Trophoblast cell (in vitro differentiated cells and primary cell): ENCODE measurements at regions not wholly inside any gene's neighbourhood (a gene's known extent, or its start where the extent isn't known, plus 50 kb on each side); places are given as distances from the start of the nearest gene placed in this dataset.

Source experiments
- DNase-seq, 2 donors: peaks; one replicate each; pipeline ENCODE4 v3.0.0-alpha.2; 2016
- H2AFZ ChIP-seq: 2 replicates; pipeline ENCODE4 v1.6.1; 2013; ENCODE audit warnings: low read length, moderate library complexity, mild to moderate bottlenecking; ENCODE audit not compliant: insufficient read depth, poor library complexity
- H2AK5ac ChIP-seq: 2 replicates; pipeline ENCODE4 v1.6.1; 2013; ENCODE audit warnings: mild to moderate bottlenecking, low read length
- H2BK120ac ChIP-seq: 2 replicates; pipeline ENCODE4 v1.6.1; 2013; ENCODE audit warnings: low read length, mild to moderate bottlenecking, moderate library complexity; ENCODE audit not compliant: insufficient read depth, poor library complexity
- H2BK12ac ChIP-seq: 2 replicates; pipeline ENCODE4 v1.6.1; 2013; ENCODE audit warnings: mild to moderate bottlenecking, low read length, moderate library complexity
- H2BK5ac ChIP-seq: 2 replicates; pipeline ENCODE4 v1.6.1; 2013; ENCODE audit warnings: low read length, low read depth, moderate library complexity, mild to moderate bottlenecking; ENCODE audit not compliant: poor library complexity
- H3K14ac ChIP-seq: 2 replicates; pipeline ENCODE4 v1.6.1; 2013; ENCODE audit warnings: mild to moderate bottlenecking, low read length
- H3K18ac ChIP-seq: 2 replicates; pipeline ENCODE4 v1.6.1; 2013; ENCODE audit warnings: mild to moderate bottlenecking, low read length
- H3K23ac ChIP-seq: 2 replicates; pipeline ENCODE4 v1.6.1; 2013; ENCODE audit warnings: low read length
- H3K27ac ChIP-seq: 2 replicates; pipeline ENCODE4 v1.5.1; 2013; ENCODE audit warnings: low read depth, mild to moderate bottlenecking, inconsistent platforms, low read length, moderate library complexity
- H3K27me3 ChIP-seq: 2 replicates; pipeline ENCODE4 v1.6.1; 2013; ENCODE audit warnings: inconsistent platforms, mild to moderate bottlenecking, low read length, moderate library complexity; ENCODE audit not compliant: insufficient read depth
- H3K36me3 ChIP-seq, 2 experiments: 1 replicate in 1 of 2; 2 replicates in 1 of 2; pipeline ENCODE4 v1.6.1; 2013; ENCODE audit warnings: low read length in 2 of 2, mild to moderate bottlenecking in 2 of 2, moderate library complexity in 1 of 2; ENCODE audit not compliant: insufficient read depth in 2 of 2, control insufficient read depth in 1 of 2
- H3K4ac ChIP-seq: 2 replicates; pipeline ENCODE4 v1.6.1; 2013; ENCODE audit warnings: low read depth, mild to moderate bottlenecking, low read length, moderate library complexity
- H3K4me1 ChIP-seq, 2 experiments: 1 replicate in 1 of 2; 2 replicates in 1 of 2; pipeline ENCODE4 v1.6.1; 2013; ENCODE audit warnings: low read length in 2 of 2, mild to moderate bottlenecking in 2 of 2, moderate library complexity in 1 of 2; ENCODE audit not compliant: insufficient read depth in 2 of 2, control insufficient read depth in 1 of 2
- H3K4me2 ChIP-seq: 2 replicates; pipeline ENCODE4 v1.6.1; 2013; ENCODE audit warnings: inconsistent platforms, mild to moderate bottlenecking, low read length, moderate library complexity
- H3K4me3 ChIP-seq: 2 replicates; pipeline ENCODE4 v1.5.1; 2013; ENCODE audit warnings: mild to moderate bottlenecking, low read depth, low read length, inconsistent platforms
- H3K79me1 ChIP-seq: one replicate; pipeline ENCODE4 v1.6.1; 2013; ENCODE audit warnings: low read length
- H3K79me2 ChIP-seq: 2 replicates; pipeline ENCODE4 v1.6.1; 2013; ENCODE audit warnings: low read length, mild to moderate bottlenecking; ENCODE audit not compliant: control insufficient read depth, insufficient read depth, poor library complexity
- H3K9ac ChIP-seq: 2 replicates; pipeline ENCODE4 v1.6.1; 2013; ENCODE audit warnings: mild to moderate bottlenecking, low read length
- H3K9me3 ChIP-seq: 2 replicates; pipeline ENCODE4 v1.6.1; 2013; ENCODE audit warnings: low read depth, mild to moderate bottlenecking, control low read depth, inconsistent platforms, low read length; ENCODE audit not compliant: insufficient read depth
- H4K12ac ChIP-seq: 2 replicates; pipeline ENCODE4 v1.6.1; 2013; ENCODE audit warnings: low read depth, mild to moderate bottlenecking, low read length, moderate library complexity
- H4K8ac ChIP-seq: 2 replicates; pipeline ENCODE4 v1.6.1; 2013; ENCODE audit warnings: low read depth, mild to moderate bottlenecking, low read length, moderate library complexity
- H4K91ac ChIP-seq: one replicate; pipeline ENCODE4 v1.6.1; 2013; ENCODE audit warnings: low read depth, mild to moderate bottlenecking, low read length, moderate library complexity
- WGBS: extraction: QIAGEN DNeasy Blood & Tissue Kit; methylation state at CpG from one replicate; pipeline ENCODE4 v1.1.7; 2013; ENCODE audit warnings: missing lambda C conversion rate; ENCODE audit not compliant: insufficient read length, insufficient coverage; ENCODE audit errors: extremely low coverage; 5-methylcytosine and 5-hydroxymethylcytosine counted together

- H4K12ac ChIP-seq = no peak overlapping the region
- no peak overlapping the region for H4K91ac ChIP-seq
- no peak overlapping the region for H2BK12ac ChIP-seq
- H3K14ac ChIP-seq = no peak overlapping the region
- no peak overlapping the region for H2AK5ac ChIP-seq
- no peak overlapping the region for H2BK120ac ChIP-seq
- peaks cover 2% of the 10 kb centered on the region for H3K9me3 ChIP-seq
- H3K4me2 ChIP-seq = no peak overlapping the region
- H3K4me3 ChIP-seq = no peak overlapping the region
- no peaks in the 10 kb centered on the region for H3K79me2 ChIP-seq
- no peak overlapping the region for H3K4ac ChIP-seq
- no peaks in the 10 kb centered on the region for H3K4me1 ChIP-seq
- H3K79me1 ChIP-seq = no peaks in the 10 kb centered on the region
- no peak overlapping the region for H3K9ac ChIP-seq
- DNase-seq = no peak
- WGBS = no CpG with 5 or more reads among the region's 9 CpGs
- H3K18ac ChIP-seq = no peak overlapping the region
- H3K27me3 ChIP-seq = no peaks in the 10 kb centered on the region
- H4K8ac ChIP-seq = no peak overlapping the region
- no peak overlapping the region for H3K27ac ChIP-seq
- H2BK5ac ChIP-seq = no peak overlapping the region
- no peak overlapping the region for H3K23ac ChIP-seq
- no peak overlapping the region for H2AFZ ChIP-seq
- H3K36me3 ChIP-seq = no peaks in the 10 kb centered on the region
Observed at GRCh38 chr14:101045511-101045910, 142.0 kb upstream of the RTL1 start.

DNA sequence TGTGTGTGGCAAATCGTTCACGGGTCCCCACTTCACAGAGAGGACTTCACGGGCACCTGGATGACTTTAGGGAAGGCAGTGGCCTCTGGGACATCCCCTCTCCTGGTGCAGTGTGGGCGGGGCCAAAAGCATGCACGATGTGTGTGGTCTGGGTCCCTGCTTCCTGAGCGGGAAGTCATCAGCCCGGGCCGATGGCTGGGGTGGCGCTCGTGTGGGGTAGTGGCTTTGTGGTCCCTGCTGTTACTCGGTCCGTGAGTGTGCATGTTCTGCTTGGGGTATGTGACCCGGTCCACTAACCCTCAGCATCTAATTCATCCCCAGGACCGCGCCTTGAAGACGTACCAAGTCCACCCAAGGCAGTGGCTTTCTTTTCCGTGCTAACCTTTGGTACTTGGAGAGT lies 142.5 kb upstream of the RTL1 start:
- Histone ChIP-seq H3K4me3 (no peak overlapping the region), H2BK12ac (no peak overlapping the region), H3K18ac (no peak overlapping the region), H3K27ac (no peak overlapping the region), H2AK5ac (no peak overlapping the region), H2BK5ac (no peak overlapping the region), H3K14ac (no peak overlapping the region), H3K27me3 (no peaks in the 10 kb centered on the region), H2BK120ac (no peak overlapping the region), H3K23ac (no peak overlapping the region), H3K4ac (no peak overlapping the region), H4K91ac (no peak overlapping the region), H2AFZ (no peak overlapping the region), H3K36me3 (no peaks in the 10 kb centered on the region), H3K9me3 (peaks cover 4% of the 10 kb centered on the region), H3K4me1 (no peaks in the 10 kb centered on the region), H3K79me2 (no peaks in the 10 kb centered on the region), H3K79me1 (no peaks in the 10 kb centered on the region), H3K9ac (no peak overlapping the region), H4K8ac (no peak overlapping the region), H3K4me2 (no peak overlapping the region), H4K12ac (no peak overlapping the region)
- DNase-seq = no peak
- WGBS = no CpG with 5 or more reads among the region's 17 CpGs

DNA sequence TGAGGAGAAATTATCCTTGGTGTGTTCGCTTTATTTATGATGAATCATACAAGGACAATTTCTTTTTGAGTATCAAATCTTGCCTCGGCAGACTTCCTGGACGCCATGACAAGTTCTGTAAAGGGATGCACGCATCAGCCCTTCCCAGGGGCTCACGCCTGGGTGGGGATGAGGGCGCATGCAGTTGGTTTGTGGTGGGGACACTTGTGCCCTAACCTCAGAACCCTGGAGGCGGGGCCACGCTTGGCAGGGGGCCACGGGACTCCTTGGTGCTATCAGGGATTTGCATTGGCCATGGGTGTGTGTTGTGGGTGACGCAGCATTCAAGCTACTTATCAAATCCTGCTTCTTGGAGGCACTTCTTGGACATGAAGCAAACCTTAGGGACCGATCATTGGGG lies 143.8 kb upstream of the RTL1 start:
- no peak overlapping the region for H3K18ac ChIP-seq
- H3K79me1 ChIP-seq = no peaks in the 10 kb centered on the region
- H3K9me3 ChIP-seq = peaks cover 6% of the 10 kb centered on the region
- H3K27me3 ChIP-seq = no peaks in the 10 kb centered on the region
- H3K4me3 ChIP-seq = no peak overlapping the region
- H4K8ac ChIP-seq = no peak overlapping the region
- no peak overlapping the region for H2BK12ac ChIP-seq
- no peaks in the 10 kb centered on the region for H3K79me2 ChIP-seq
- no peak overlapping the region for H3K14ac ChIP-seq
- WGBS = no CpG with 5 or more reads among the region's 11 CpGs
- H3K27ac ChIP-seq = no peak overlapping the region
- no peak for DNase-seq
- no peak overlapping the region for H3K9ac ChIP-seq
- no peak overlapping the region for H2BK120ac ChIP-seq
- H2AFZ ChIP-seq = no peak overlapping the region
- no peak overlapping the region for H3K23ac ChIP-seq
- no peak overlapping the region for H2BK5ac ChIP-seq
- H3K4me1 ChIP-seq = no peaks in the 10 kb centered on the region
- no peak overlapping the region for H3K4ac ChIP-seq
- H4K91ac ChIP-seq = no peak overlapping the region
- no peaks in the 10 kb centered on the region for H3K36me3 ChIP-seq
- H2AK5ac ChIP-seq = no peak overlapping the region
- H3K4me2 ChIP-seq = no peak overlapping the region
- H4K12ac ChIP-seq = no peak overlapping the region

- H3K4me2 ChIP-seq = no peak overlapping the region
- WGBS = no CpG with 5 or more reads among the region's 14 CpGs
- no peaks in the 10 kb centered on the region for H3K79me2 ChIP-seq
- no peak overlapping the region for H3K27ac ChIP-seq
- H3K14ac ChIP-seq = no peak overlapping the region
- no peaks in the 10 kb centered on the region for H3K27me3 ChIP-seq
- no peak overlapping the region for H3K9ac ChIP-seq
- DNase-seq = no peak
- no peak overlapping the region for H3K18ac ChIP-seq
- no peak overlapping the region for H3K23ac ChIP-seq
- H2BK12ac ChIP-seq = no peak overlapping the region
- no peak overlapping the region for H4K91ac ChIP-seq
- no peak overlapping the region for H2BK5ac ChIP-seq
- H2AFZ ChIP-seq = no peak overlapping the region
- no peak overlapping the region for H4K8ac ChIP-seq
- no peak overlapping the region for H2BK120ac ChIP-seq
- no peaks in the 10 kb centered on the region for H3K4me1 ChIP-seq
- no peaks in the 10 kb centered on the region for H3K36me3 ChIP-seq
- no peak overlapping the region for H4K12ac ChIP-seq
- peaks cover 11% of the 10 kb centered on the region for H3K9me3 ChIP-seq
- no peaks in the 10 kb centered on the region for H3K79me1 ChIP-seq
- H3K4ac ChIP-seq = no peak overlapping the region
- no peak overlapping the region for H3K4me3 ChIP-seq
- H2AK5ac ChIP-seq = no peak overlapping the region
Observed at GRCh38 chr14:101048766-101049165, 145.2 kb upstream of the RTL1 start.
